Sigmoid colon (tissue), 4 donors: ENCODE measurements at regions not wholly inside any gene's neighbourhood (a gene's known extent, or its start where the extent isn't known, plus 50 kb on each side); places are given as distances from the start of the nearest gene placed in this dataset.

Experiments used
- POLR2A ChIP-seq, 2 donors: fragments of 450-650 bp; IDR thresholded peaks; one replicate each; pipeline ENCODE4 v1.6.1; 2016; ENCODE audit warnings: antibody characterized with exemption in 2 of 2, mild to moderate bottlenecking in 2 of 2, moderate library complexity in 2 of 2
- POLR2AphosphoS5 ChIP-seq, 4 donors: sonication (generic); formaldehyde crosslinking; IDR thresholded peaks; one replicate each; pipeline ENCODE4 v1.6.1; 2017; ENCODE audit warnings: antibody characterized with exemption in 4 of 4
- TF ChIP-seq, protein P1 (sequence below), 4 experiments: fragments of 450-650 bp in 3 of 4; fragments of 200-600 bp in 1 of 4; IDR thresholded peaks; one replicate each; pipeline ENCODE4 v1.5.1; 2016 to 2019; ENCODE audit warnings: antibody characterized with exemption in 4 of 4, mild to moderate bottlenecking in 3 of 4, moderate library complexity in 2 of 4

- TF ChIP-seq, protein P1, sequence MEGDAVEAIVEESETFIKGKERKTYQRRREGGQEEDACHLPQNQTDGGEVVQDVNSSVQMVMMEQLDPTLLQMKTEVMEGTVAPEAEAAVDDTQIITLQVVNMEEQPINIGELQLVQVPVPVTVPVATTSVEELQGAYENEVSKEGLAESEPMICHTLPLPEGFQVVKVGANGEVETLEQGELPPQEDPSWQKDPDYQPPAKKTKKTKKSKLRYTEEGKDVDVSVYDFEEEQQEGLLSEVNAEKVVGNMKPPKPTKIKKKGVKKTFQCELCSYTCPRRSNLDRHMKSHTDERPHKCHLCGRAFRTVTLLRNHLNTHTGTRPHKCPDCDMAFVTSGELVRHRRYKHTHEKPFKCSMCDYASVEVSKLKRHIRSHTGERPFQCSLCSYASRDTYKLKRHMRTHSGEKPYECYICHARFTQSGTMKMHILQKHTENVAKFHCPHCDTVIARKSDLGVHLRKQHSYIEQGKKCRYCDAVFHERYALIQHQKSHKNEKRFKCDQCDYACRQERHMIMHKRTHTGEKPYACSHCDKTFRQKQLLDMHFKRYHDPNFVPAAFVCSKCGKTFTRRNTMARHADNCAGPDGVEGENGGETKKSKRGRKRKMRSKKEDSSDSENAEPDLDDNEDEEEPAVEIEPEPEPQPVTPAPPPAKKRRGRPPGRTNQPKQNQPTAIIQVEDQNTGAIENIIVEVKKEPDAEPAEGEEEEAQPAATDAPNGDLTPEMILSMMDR (IDR thresholded peaks at IDR 0.05) = no peak
- TF ChIP-seq POLR2A (IDR thresholded peaks at IDR 0.05) (no peak), POLR2AphosphoS5 (IDR thresholded peaks at IDR 0.05) (no peak)
Observed at GRCh38 chr1:29864431-29865022, 628.2 kb downstream of the PTPRU start.
